Fibroblast of peridontal ligament (primary cell): ENCODE measurements at regions not wholly inside any gene's neighbourhood (a gene's known extent, or its start where the extent isn't known, plus 50 kb on each side); places are given as distances from the start of the nearest gene placed in this dataset.

Source experiments
- DNase-seq: peaks from one replicate; pipeline ENCODE4 v3.0.0-alpha.2; 2010; ENCODE audit errors: extremely low read depth

DNA sequence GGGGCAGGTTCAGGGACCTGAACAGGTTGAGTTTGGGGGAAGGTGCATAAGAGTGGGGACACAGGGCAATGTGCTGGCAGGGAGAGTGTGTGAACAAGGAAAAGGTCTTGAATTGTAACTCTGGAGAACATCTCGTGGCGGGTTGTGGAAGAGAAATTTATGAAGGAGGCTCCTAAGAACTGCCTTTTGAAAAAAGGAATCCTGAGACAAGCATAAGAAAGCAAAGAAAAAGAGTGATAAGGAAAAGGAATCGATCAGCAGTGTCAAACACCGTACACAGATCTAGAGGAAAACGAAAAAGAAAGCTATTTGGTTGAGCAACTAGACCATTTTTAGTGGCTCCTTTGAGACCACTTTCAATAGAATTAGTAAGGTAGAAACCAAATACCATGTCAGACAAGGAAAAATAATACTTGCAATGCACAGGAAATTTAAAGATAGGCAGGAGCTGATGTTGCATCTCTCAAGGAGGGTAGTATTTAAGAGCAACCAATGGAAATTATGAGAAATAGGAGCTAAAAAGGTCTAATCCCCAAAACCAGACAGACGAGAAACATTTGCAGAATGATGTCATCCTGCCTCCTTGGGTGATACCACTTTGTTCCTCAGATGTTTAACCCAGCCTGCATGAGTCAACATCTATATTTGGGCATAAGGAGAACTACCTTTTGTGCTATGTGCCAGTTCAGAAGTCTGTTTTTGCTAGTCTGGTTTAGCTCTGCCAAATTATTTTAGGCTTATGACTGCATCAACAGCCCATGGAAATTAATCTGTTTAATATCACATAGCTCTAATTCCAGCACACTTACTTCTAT is 64.5 kb upstream of the STK38L start:
- DNase-seq = peak; percentile 86

DNA sequence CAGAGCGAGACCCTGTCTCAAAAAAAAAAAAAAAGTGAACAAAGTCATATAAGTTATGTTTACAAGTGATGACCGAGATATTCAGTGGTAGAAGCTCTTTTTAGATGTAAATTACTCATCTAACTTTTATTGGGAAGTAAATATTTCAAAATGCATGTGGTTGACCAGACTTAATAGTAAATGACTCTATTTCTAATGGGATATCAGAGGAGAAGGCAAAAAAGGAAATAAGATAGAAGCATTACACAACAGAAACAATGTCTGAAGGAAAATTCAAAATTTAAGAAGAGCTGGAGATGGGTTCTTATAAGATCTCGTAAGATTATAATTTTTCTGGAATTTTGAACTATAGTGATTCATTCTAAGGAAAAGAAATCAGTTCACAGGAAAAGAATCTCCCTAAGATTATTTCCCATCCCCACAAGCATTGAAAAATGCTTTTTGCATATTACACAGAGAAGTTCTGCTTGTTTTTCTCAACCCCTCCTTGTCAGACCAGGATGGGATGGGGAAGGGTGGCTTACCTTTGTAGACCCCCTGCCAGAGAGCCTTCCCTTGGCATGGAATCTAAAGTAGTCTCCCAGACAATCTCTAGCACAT is 63.1 kb upstream of the STK38L start:
- no peak for DNase-seq

GRCh38 chr12:27183342-27183741 is 60.7 kb upstream of the STK38L start:
- DNase-seq = no peak

DNA sequence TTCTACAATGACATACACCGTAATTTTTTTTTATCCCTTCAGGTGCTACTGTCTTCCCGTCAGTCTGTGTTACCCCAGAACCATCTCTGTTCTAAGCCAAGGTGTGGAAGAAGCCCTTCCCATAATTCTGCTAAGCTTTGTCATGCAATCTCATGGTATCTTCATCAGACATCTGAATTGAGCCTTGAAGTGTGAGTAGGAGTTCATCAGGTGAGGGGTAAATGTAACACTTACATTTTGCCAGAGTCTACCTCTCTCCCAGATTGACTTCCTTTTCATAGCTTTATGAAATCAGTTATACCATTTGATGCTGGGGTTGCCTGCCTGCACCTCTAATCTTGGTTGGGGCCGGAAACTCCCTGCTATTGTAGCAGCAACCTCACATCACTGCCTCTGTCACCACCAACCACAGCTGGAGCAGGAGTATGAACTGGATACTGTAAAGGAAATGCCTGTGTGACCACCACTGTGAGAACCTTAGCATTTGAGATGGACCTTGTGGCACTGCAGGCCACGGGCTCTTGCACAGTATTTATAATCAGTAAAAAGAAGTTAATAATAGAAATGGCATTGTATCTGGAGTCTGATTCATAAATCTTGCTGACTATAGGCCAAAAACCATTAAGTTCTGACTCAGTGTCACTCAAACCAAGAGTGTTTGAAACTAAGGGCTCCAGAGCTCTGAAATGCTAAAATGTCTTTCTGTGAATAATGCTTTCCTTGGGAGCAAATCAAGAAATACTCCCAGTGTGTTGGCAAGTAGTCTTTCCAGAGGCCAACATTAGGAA is 58.7 kb upstream of the STK38L start:
- DNase-seq = peak; percentile 81

GRCh38 chr12:27186022-27186839 is 57.9 kb upstream of the STK38L start:
- DNase-seq = peak; percentile 30

DNA sequence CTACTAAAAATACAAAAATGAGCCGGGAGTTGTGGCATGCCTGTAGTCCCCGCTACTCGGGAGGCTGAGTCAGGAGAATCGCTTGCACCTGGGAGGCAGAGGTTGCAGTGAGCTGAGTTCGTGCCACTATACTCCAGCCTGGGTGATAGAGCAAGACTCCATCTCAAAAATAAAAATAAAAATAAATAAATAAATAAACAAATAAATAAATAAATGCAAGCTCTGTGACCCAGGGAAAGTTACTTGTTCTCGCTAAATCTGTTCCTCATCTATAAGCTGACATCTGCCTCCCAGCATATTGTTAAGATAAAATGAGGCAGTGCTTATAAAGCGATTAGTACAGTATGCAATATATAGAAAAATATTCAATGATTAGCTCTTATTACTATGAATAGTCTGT is 56.4 kb upstream of the STK38L start:
- DNase-seq = no peak

DNA sequence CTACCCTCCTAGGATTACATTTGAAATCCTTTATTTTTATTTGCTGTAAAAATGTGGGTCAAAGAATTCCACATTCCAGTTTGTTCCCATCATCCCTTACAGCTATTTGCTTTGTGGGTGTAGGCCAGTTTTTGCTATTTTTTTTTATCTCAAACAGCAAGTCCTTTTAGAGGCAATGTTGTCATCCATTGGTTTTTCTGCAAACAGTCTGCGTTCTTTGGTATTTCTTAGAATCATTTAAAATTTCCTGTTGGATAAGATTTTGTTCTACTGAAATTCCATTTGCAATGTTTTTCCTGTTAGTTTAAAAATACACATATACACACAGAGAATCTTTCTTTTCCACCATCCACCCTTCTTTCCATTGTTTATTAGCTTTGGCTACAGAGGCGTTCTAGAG is 53.3 kb upstream of the STK38L start:
- peak; percentile 91 for DNase-seq

- DNase-seq = no peak
Measured at GRCh38 chr12:27191531-27191930, 52.6 kb upstream of the STK38L start.

GRCh38 chr12:27192118-27192802 is 51.8 kb upstream of the STK38L start:
- no peak for DNase-seq

DNA sequence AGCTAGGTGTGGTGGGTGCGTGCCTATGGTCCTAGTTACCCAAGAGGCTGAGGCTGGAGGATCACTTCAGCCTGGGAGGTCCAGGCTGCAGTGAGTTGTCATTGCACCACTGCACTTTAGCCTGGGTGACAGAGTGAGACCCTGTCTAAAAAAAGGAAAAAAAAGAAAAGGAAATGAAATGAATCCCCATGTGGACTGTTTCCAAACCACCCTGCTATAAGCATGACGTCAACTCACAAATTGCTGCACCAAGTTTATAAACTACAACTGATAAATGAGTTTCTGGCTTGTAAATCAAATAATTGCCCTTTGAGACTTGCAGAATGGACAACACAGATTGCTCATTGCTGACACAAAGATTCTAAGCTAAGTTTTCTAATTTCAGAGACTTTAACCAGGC is 51.0 kb upstream of the STK38L start:
- peak; percentile 86 for DNase-seq

DNA sequence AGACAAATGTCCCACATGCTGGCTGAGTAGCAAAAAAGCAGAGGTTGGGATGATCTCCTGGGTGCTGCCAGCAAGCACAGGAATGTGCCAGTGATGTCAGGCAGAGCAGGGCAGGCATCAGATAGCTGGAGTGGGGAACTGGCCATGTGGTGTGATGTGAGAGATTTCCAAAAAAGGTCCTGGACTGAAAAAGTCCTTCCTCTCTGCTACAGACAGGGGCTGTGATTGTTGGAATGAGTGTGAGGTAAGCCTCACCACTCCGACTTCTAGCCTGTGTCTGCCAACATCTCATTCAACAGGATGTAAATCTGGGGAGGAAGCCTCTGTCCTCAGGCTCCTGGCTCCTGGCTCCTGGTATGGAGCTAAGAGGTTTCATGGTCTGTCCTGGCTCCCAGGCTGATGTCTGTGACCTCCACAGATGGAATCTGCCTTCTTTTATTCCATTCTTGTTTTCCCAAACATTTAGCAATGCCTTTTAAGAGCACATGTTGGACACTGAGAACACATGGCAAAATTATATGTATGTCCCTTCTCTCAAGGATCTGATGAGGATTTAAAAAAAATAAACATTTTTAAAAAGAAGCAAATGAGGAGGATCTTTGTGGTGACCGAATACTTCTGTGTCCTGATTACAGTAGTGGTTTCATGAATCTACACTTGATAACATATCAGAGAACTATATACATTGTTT is 50.1 kb upstream of the STK38L start:
- DNase-seq = peak; percentile 82
